Retina (tissue), 1 donor: ENCODE measurements at regions not wholly inside any gene's neighbourhood (a gene's known extent, or its start where the extent isn't known, plus 50 kb on each side); places are given as distances from the start of the nearest gene placed in this dataset.

Experiments used
- DNase-seq: peaks from one replicate; pipeline ENCODE4 v3.0.0-alpha.2; 2016

DNA sequence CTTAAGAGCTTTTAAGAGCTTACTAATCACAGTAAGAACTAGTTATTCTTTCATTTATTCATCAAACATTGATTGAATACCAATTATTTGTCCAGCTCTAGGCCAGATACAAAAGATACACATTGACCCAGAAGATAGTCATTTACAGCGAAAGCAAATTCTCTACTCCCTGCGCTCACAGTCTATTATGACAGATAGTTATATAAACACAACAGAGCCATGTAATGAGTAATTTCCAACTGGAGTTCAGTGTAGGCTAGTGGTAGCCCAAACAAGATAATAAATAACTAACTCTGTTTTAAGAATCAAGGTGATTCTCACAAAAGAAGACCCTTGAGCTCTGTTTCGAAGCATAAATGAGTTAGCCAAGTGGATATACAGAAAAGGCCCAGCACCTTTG, 397.8 kb upstream of the TLE4 start:
- DNase-seq: no peak

DNA sequence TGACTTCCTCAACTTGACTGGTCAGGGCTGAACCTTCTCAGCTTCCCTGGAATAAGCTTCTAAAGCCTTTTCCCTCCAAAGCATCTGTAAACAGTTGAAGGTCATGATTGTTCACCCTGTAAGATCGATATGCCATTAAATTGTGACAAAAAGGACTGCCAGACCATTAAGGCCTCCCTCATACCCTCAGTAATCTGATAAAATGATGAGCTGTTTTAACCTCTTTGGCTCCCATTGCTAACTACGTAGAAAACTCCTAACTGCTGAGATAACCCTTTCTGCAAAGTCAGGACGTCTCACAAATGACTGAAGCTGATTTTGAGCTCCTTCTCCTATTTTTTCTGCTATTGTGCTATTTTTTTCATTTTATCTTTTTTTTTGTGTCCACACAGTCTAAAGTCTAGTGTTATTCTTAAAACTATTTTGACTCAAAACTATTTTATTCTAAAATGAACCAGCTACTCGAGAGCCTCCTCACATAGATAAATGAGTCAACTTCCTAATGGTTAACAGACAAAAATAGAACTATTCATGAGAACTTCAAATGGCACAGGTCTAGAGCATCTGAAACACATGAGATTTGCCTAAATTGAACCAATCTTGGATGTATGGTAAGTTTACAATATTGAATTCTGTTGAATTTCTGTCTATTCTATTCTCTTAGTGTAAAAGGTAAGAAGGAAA, 395.6 kb upstream of the TLE4 start:
- DNase-seq: no peak

DNA sequence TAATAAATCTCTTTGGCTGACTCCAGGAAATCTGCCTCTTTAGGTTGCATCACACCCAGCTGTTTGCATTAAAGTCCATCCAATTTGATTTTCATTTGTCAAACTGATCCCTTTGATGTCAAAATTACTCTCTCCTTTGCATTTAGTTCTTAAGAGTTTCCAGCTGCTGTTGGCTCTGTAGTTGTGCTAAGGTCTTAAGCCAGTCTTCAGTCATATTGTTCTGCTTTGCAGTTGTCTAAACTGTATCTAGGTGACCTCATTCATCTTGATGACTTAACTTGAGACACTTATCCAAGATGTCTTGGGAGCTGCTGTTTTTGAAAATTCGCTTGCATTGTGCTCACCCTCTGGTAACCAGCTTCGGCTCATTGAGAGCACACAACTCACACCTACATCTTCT, 386.9 kb upstream of the TLE4 start:
- DNase-seq: no peak

DNA sequence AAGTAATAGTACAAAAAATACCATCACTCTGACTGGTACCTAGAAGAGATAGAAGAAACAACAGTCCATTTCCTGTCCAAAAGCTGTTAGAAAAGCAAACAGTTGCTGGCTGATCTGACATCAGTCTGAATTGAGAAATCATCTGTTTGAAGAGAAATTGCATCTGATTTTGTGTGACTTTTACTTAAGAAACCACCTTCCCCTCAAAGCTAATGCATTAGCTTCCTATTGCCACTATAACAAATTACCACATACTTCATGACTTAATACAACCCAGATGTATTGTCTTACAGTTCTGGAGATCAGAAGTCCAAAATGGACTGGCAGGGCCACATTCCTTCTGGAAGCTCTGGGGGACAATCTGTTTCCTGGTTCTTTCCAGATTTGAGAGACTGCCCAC, 385.9 kb upstream of the TLE4 start:
- DNase-seq: no peak

DNA sequence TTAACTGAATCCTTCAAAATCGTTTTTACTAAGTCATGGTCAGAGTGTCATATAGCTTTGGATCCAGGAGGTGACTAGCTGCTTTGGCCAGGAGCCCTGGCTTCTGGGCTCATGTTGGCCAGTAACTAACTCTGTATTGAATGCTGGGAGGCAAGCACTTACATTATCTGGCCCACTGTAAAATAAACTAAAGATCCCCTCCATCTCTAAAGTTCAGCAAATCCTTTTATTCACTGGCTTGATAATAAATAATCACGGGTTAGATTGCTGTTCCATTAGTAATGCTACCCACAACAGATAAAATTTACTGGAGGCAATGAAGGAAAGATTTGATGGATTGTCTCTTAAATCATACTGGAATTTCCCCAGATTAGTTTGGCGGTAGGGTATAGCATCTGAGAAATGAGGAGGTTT, 382.2 kb upstream of the TLE4 start:
- no peak for DNase-seq

DNA sequence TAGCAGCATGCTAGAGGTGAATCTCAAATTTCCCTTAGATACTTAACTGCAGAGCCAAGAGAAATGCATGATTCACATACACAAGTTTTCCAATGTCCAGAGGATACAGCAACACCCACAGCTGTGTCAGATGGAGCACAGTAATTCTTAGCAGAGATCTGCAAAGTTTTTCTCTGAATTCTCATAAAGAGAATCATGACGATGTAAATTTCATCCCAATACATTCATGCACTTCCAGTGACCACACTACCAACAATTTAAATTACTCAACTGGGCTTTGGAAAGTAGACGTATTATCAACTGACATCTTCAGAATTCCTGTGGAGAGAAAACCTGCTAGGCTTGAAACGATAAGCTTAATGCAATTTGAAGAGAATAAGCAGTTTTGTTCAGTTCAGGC, 378.8 kb upstream of the TLE4 start:
- DNase-seq: no peak

DNA sequence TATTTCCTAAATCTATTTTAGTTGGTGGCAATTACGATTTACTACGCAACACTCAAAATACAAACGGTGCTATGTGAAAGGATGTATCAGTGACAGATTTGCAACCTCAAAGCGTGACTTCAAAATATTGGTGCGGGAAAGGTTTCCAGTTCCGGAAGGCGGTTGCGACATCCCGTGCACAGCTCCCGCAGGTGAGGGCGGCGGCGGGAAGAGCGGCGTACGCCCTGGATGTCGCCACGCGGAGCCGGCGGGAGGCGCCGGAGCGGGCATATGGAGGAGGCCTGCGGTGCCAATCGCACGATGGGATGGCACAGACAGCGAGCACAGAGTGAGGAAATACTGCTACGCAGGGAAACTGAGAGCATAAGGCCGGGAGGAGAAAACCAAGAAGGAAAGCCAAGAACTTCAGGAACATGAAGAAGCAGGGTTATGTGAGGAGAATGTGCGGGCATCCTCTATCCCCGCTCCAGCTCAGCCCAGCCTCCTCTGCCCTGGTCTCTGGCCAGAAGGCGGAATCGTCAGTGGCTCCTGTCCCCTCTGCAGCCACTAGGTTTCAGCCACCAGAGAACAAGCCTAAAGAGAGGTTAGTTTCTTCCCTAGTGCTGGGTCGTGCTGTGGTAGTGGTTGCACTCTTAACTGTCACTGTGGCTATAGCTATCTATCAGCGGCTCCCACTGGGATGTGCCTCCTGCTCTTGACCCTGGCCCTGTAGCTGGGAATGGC, 378.1 kb upstream of the TLE4 start:
- no peak for DNase-seq

DNA sequence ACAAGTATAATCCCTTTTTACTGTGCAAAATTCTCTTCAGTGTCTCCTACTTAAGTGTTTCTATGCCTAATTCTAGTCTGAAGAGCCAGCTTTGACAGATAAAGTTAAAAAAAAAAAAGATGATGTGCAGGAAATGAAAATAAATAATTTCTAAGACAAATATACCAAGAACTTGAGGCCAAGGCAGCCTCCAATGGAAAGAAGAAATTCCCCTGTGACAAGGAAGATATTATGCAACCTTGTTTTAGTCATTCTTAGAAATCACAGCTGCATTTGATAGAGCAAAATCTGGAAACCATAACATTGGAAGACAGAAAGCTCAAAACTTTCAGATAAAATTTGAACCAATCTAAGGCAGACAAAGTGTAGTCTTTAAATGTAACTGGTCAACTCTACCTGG, 375.9 kb upstream of the TLE4 start:
- DNase-seq: no peak

DNA sequence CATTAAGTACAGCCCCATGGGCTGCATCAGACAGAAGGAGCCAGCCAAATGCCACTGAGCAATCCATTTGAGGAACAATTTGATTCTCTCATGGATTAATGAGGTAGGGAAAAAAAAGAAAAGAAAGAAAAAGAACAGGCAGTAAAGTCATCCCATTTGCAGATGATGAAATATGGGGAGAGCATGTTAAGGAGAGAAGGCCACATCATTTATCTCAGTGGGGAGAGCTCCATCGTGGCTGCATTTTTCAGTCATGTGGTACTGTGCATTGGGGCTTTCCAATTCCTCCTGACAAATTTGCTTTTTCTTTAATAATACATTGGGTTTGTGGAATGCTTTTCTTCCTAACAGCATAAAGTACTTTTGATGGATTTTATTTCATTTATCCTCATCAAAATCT, 375.2 kb upstream of the TLE4 start:
- no peak for DNase-seq

DNA sequence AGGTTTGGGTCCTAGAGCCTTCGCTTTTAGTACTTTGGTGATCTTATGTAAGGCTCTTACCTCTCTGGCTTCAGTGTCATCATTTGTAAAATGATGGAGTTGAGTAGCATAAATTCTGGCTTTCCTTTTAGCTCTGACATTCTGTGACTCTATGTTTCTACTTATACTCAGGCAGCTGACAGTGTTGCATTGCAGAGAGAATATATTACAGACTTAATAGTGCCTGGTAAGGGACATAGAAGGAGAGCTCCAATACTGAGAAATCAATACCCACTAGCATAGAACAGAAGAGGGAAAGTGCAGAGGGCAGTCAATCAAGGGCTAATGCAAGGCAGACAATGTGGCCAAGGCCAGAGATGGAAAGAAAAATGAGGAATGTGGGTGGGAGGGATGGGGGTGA, 371.4 kb upstream of the TLE4 start:
- DNase-seq: no peak

DNA sequence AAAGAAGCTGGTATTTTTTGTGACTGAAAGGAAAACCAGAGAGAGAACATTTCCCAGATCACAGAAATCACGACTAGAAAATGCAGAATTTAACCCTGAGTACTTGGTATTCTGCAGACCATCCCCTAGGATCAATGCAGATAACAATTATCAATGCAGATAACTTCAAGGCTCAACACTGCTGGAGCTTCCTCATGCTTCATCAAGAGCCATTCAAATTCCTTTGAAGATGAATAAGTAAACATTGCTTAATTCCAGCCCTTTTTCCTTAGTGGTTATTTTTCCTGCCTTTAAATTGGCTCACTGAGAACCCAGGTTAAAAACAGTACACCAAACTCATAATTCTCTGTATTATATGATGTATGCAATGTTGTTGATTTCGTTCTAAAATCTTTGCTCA, 370.1 kb upstream of the TLE4 start:
- DNase-seq: no peak

DNA sequence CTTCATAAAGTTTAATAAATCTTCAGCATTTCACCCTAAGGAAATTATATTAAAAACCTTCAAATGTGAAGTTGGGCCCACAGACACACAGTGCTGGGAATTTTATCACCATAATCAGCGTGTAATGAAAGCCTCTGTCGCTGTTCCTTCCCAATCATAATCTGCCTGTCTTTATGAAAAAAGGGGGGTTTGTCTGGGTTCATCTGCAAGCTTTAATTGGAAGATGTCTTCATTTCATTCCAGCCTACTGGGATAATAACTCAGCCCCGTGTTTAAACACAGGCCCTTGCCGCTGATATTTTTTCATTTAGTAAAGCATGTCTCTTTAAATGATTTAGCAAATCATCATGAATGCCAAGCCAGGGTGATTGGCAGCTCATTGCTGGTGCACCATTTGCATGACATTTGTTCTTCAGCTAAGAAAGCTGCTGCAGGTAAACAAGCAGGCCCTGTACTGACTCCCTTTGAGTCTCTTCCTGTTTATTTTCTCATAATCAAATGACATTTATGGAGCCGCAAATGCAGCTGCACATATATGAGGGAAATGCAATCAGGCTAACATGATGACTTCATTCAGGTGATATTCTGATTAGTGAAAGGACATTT, 362.9 kb upstream of the TLE4 start:
- DNase-seq: peak; percentile 6

DNA sequence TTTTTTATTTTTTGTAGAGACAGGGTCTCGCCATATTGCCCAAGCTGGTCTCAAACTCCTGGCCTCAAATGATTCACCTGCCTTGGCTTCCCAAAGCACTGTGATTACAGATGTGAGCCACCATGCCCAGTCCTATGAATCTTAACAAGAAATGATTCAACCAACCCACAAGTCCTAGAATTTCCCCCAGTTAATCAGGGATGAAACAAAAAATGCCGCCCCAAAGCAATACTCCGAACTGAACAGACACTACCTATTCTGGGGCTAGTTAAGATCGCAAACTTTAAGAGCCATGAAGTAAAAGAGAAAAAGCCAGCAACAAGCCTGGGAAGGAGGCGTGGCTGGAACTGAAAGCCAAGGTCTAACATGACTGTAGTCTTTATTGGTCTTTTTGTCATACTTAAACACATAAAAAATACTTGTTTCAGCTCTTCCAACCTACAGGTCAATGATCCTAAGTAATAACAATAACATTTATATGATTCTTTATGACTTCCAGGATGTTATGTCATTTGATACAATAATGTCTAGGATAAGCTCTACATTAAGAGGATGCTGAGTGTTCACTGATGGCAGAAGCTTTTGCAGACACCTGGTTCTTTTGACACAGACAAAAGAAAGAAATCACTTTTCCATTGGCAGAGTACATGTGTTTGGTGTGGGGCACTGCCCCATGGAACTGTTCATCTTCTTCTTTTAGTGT, 361.1 kb upstream of the TLE4 start:
- no peak for DNase-seq

DNA sequence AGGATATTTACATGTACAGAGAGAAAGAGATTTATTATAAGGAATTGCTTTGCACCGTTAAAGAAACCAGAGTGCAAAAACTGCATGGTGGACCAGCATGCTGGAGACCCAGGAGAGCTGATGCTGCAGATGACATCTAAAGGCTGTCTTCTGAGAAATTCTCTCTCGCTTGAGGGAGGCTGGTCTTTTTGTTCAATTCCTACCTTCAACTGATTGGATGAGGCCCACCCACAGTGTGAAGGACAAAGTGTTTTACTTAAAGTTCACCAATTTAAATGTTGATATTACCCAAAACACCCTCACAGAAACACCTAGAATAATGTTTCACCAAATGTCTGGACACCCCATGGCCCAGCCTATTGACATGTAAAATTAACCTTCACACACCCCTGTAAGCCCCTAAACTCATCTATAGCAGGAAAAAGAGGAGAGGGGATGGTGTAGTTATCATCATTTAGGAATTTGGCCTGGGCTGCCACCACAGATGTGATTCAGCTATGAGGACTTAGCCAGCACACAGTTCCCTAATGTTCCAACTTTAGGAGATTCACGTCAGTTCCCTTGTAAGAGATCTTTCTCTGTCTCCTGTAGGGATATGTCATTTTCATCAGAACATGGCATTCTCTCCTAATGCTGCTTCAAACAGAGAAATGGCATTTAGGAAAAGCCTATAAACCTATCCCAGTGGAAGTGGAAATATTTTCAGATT, 358.2 kb upstream of the TLE4 start:
- no peak for DNase-seq

DNA sequence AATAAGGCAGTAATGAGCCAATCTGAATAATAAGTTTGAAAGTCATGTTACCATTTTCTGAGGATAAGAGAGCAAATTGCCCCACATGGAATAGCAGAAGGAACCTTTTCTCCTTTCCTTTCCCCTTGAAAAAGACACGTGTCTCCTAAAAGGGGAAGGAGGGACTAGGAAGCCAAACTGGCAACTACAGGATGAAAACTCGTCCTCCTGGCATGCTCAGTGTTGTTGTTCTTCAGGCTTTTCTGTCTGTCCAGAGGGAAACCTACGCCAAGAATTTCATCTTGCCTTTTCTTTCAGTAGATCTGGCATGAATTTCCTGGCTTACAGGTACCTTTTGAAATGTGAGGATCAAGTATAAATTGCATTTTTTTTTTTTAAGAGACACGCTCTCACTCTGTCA, 355.9 kb upstream of the TLE4 start:
- DNase-seq: no peak

DNA sequence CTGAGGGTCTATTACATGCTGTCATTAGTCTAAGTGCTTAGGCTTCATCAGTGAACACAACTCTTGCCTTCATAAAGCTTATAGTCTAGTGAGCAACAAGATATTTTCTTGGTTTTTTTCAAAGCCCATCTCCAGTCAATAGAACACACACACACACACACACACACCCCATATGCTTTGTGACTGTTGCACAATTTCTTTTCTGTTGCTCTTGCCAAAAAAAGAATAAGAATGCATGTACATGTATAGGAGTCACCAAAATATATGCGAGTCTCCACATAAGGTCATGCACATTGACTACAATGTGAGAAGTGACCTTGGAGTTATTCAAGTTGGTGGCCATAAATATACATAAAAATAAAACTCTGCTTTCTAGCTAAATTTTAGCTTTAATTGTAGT, 351.5 kb upstream of the TLE4 start:
- no peak for DNase-seq

DNA sequence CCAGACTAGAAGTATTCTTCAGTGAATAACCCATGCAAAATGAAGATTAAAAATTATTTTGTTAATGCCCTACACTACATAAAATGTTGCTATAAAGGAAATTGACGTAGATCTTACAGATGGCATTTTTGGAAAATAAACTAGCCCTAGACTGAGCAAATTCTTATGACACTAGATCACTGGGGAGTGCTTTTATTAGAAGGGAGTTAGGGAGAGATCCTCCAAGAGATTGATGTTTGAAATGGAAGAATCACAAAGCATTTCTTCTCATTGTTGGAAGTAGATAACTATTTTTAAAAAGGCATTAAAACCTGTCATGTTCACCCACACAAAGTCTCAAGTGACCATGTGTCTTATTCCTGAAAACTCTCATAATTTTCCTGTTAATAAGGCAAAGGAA, 351.1 kb upstream of the TLE4 start:
- DNase-seq: no peak

DNA sequence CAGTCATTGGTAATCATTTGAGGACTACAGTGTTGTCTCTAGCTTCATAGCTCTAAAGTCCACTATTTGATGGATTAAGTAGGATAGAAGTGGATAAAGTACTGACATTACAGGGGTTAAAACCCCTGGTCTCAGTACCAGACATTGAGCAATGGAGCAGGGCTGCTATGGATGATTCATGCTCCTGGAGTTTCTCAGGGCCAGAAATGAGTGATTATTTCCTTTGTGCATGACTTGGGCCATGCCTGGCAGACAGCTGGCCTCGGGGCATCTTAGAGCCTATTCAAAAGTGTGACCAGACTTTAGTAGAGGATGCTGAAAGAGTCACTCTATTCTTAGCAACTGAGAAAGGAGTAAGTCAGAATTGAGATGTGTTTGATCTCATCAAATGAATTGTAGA, 350.7 kb upstream of the TLE4 start:
- DNase-seq: no peak

DNA sequence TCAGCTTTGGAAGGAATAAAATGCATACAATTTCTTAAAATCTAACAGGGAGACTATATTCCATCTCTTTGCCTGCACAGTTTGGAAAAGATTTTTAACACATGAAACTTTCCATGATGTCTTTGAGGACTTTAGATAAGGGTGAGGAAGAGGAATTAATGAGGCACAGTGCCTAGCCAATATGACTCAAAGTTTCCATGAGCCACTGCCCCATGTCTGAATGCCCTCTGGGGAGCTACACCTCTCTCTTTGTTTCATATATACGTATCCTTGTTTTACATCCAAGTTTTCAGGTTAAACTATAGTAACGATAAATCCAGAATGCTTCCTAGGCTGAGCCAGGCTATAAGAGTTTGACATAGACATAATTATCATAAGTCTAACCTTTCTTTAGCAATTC, 349.3 kb upstream of the TLE4 start:
- no peak for DNase-seq

DNA sequence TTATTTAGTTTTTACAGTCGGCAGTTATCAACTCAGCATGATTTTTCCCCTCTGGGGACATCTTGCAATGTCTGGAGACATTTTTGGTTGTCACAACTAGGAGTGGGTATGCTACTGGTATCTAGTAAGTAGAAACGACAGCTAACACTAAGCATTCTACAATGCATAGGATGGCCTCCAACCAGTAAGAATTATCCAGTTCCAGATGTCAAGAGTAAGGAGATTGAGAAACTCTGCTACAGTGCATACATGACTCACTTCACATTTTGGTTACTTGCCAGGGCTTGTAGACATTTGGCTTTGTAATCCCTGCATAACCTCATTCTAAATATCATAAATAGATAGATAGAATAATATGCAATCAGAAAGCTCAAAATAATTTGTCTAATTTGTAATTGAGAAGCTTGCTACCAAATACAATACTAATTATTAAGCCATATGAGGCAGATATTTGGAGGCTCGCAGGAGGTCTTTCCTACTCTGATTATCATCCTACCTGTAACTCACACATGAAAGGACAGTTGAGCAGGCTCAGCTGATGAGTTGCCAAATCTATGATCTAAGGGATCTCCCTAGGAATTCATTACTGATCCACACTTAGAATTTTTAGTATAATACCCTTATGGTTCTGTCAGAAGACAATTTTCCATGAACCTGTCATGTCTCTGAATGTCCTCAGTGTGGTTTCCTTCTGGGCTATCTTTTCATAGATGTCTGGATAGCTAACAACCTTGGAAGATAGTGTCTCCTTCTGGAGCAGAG, 346.9 kb upstream of the TLE4 start:
- DNase-seq: no peak

DNA sequence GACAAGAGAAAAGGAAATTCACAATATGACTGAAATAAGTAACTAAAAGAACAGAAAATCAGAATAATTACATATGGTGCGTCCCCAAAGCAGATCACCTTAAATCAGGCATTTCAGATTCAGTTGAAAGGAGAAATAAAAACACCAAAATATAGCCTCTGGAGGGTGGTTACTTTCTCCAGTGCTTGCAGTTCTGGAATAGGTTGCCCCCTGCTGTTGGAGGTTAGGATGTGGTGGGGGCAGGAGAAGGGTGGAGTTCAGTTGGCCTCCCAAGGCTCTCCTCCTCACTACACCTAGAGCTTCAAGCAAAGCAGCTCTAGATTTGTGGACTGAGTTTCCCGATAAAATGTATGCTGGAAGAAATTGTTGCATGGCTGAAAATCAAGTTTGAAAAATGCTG, 338.2 kb upstream of the TLE4 start:
- no peak for DNase-seq

DNA sequence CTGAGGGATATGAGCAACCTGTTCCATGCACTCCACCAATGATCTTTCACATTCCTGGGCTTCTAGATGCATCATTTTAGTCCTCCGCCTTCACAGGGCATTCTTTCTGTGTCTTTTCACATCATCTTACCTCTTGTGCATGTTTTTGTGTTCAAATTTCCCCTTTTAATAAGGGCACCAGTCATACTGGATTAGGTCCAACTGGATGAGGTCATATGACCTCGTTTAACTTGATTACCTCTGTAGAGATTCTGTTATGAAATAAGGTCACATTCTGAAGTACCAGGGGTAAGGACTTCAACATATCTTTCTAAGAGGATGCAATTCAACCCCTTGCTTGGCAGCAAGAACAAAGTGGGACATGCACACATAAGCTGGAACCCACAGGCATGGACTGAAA, 335.3 kb upstream of the TLE4 start:
- no peak for DNase-seq

DNA sequence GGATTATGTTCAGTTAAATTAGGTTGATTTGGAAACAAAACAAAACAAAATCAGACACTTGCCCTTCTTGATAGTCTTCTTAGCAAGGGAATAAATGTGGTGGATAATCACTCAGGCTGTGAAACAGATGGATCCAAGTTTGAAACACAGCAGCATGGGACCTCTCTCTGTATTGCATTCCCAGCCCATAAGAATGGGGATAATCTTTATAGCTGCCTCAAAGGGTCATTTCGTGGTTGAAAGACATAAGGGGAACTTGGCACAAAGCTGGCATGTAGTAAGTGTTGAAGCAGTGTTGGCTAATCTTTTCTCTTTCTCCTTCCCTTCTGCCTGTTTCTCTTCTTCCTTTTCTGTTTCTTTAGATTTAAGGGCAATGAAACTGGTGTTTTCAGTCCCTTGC, 333.9 kb upstream of the TLE4 start:
- no peak for DNase-seq
